ENCODE measurements at regions not wholly inside any gene's neighbourhood (a gene's known extent, or its start where the extent isn't known, plus 50 kb on each side); places are given as distances from the start of the nearest gene placed in this dataset.

- Mint-ChIP-seq H3K4me3 (ENCODE audit: unreplicated experiment) (no peak overlapping the region), H3K4me1 (ENCODE audit: low read depth, unreplicated experiment) (peaks cover 3% of the 10 kb centered on the region), H3K27me3 (ENCODE audit: low read depth, unreplicated experiment) (peaks cover 31% of the 10 kb centered on the region), H3K27ac (ENCODE audit: unreplicated experiment) (no peak overlapping the region), H3K36me3 (ENCODE audit: low read depth, unreplicated experiment) (no peaks in the 10 kb centered on the region), H3K9me3 (ENCODE audit: unreplicated experiment) (peaks cover 2% of the 10 kb centered on the region)
- Histone ChIP-seq H4K20me1 (ENCODE audit: insufficient read depth, low read length) (no peaks in the 10 kb centered on the region), H3K9me3 (ENCODE audit: insufficient read depth, low read depth, low read length) (no peaks in the 10 kb centered on the region), H3K79me2 (ENCODE audit: insufficient read depth, low read length) (no peaks in the 10 kb centered on the region), H3K27ac (ENCODE audit: low read depth, low read length) (no peak overlapping the region), H3K4me1 (ENCODE audit: insufficient read depth, low read length) (no peaks in the 10 kb centered on the region), H3K4me2 (ENCODE audit: low read length) (no peak overlapping the region), H3K9ac (ENCODE audit: low read length) (no peak overlapping the region), H2AFZ (ENCODE audit: low read depth, low read length) (no peak overlapping the region), H3K4me3 (ENCODE audit: insufficient read depth, low read depth, low read length) (no peak overlapping the region), H3K27me3 (ENCODE audit: insufficient read depth, low read length) (no peaks in the 10 kb centered on the region), H3K36me3 (ENCODE audit: insufficient read depth, low read length) (no peaks in the 10 kb centered on the region)
- no peak for FAIRE-seq
- TF ChIP-seq, protein P1, sequence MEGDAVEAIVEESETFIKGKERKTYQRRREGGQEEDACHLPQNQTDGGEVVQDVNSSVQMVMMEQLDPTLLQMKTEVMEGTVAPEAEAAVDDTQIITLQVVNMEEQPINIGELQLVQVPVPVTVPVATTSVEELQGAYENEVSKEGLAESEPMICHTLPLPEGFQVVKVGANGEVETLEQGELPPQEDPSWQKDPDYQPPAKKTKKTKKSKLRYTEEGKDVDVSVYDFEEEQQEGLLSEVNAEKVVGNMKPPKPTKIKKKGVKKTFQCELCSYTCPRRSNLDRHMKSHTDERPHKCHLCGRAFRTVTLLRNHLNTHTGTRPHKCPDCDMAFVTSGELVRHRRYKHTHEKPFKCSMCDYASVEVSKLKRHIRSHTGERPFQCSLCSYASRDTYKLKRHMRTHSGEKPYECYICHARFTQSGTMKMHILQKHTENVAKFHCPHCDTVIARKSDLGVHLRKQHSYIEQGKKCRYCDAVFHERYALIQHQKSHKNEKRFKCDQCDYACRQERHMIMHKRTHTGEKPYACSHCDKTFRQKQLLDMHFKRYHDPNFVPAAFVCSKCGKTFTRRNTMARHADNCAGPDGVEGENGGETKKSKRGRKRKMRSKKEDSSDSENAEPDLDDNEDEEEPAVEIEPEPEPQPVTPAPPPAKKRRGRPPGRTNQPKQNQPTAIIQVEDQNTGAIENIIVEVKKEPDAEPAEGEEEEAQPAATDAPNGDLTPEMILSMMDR (IDR thresholded peaks at IDR 0.05; ENCODE audit: insufficient read depth, low read depth, low read length), result no peak
- no peak for TF ChIP-seq EZH2 (IDR thresholded peaks at IDR 0.05; ENCODE audit: insufficient read depth, low read length)
- no peak for DNase-seq (ENCODE audit: low read depth)
Measured at GRCh38 chr13:106794117-106794516, 226.2 kb upstream of the ARGLU1 start.

- no peak overlapping the region for H2AFZ ChIP-seq (ENCODE audit: low read depth, low read length)
- no peaks in the 10 kb centered on the region for H3K36me3 Mint-ChIP-seq (ENCODE audit: low read depth, unreplicated experiment)
- no peak overlapping the region for H3K4me3 ChIP-seq (ENCODE audit: insufficient read depth, low read depth, low read length)
- H3K36me3 ChIP-seq (ENCODE audit: insufficient read depth, low read length), result no peaks in the 10 kb centered on the region
- no peaks in the 10 kb centered on the region for H3K27me3 ChIP-seq (ENCODE audit: insufficient read depth, low read length)
- no peak for FAIRE-seq
- no peak overlapping the region for H3K27ac ChIP-seq (ENCODE audit: low read depth, low read length)
- no peak for TF ChIP-seq EZH2 (IDR thresholded peaks at IDR 0.05; ENCODE audit: insufficient read depth, low read length)
- TF ChIP-seq, protein P1 (IDR thresholded peaks at IDR 0.05; ENCODE audit: insufficient read depth, low read depth, low read length), result no peak
- H3K4me1 ChIP-seq (ENCODE audit: insufficient read depth, low read length), result no peaks in the 10 kb centered on the region
- no peak overlapping the region for H3K27ac Mint-ChIP-seq (ENCODE audit: unreplicated experiment)
- no peaks in the 10 kb centered on the region for H3K27me3 Mint-ChIP-seq (ENCODE audit: low read depth, unreplicated experiment)
- H3K9ac ChIP-seq (ENCODE audit: low read length), result no peak overlapping the region
- H4K20me1 ChIP-seq (ENCODE audit: insufficient read depth, low read length), result no peaks in the 10 kb centered on the region
- H3K4me3 Mint-ChIP-seq (ENCODE audit: unreplicated experiment), result no peak overlapping the region
- no peaks in the 10 kb centered on the region for H3K4me1 Mint-ChIP-seq (ENCODE audit: low read depth, unreplicated experiment)
- H3K4me2 ChIP-seq (ENCODE audit: low read length), result no peak overlapping the region
- DNase-seq (ENCODE audit: low read depth), result no peak
- no peaks in the 10 kb centered on the region for H3K79me2 ChIP-seq (ENCODE audit: insufficient read depth, low read length)
- H3K9me3 ChIP-seq (ENCODE audit: insufficient read depth, low read depth, low read length), result no peaks in the 10 kb centered on the region
- H3K9me3 Mint-ChIP-seq (ENCODE audit: unreplicated experiment), result no peaks in the 10 kb centered on the region
Measured at GRCh38 chr13:106789911-106790310, 222.0 kb upstream of the ARGLU1 start.

DNA sequence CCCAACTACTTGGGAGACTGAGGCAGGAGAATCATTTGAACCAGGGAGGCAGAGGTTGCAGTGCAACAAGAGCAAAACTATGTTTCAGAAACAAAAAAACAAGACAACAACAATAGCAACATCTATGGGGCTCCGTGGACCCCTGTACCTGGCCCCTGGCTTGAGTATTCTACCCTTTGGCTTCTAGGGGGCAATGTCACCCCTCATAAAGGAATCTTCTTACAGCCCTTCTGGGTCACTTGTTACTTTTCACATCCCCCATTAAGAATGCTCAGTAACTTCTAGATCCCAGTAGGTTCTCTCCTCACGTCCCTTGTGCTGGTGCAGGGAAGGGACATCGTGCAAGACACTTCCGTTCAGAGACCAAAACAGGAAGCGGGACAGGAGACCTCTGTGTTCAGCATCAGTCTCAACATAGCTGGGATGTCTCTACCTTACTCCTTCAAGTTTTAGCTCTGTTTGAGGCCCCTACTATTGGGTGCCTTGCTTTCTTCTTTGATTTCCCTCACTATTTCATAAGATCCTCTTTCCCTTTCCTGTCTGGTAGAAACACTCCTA is 218.1 kb upstream of the ARGLU1 start:
- no peak overlapping the region for H3K4me2 ChIP-seq (ENCODE audit: low read length)
- FAIRE-seq, result no peak
- Mint-ChIP-seq H3K4me3 (ENCODE audit: unreplicated experiment) (no peak overlapping the region), H3K27ac (ENCODE audit: unreplicated experiment) (no peak overlapping the region), H3K9me3 (ENCODE audit: unreplicated experiment) (no peaks in the 10 kb centered on the region), H3K36me3 (ENCODE audit: low read depth, unreplicated experiment) (no peaks in the 10 kb centered on the region), H3K27me3 (ENCODE audit: low read depth, unreplicated experiment) (no peaks in the 10 kb centered on the region), H3K4me1 (ENCODE audit: low read depth, unreplicated experiment) (no peaks in the 10 kb centered on the region)
- H3K4me1 ChIP-seq (ENCODE audit: insufficient read depth, low read length), result no peaks in the 10 kb centered on the region
- DNase-seq (ENCODE audit: low read depth), result no peak
- H4K20me1 ChIP-seq (ENCODE audit: insufficient read depth, low read length), result no peaks in the 10 kb centered on the region
- no peaks in the 10 kb centered on the region for H3K27me3 ChIP-seq (ENCODE audit: insufficient read depth, low read length)
- no peaks in the 10 kb centered on the region for H3K9me3 ChIP-seq (ENCODE audit: insufficient read depth, low read depth, low read length)
- no peak overlapping the region for H3K9ac ChIP-seq (ENCODE audit: low read length)
- no peak overlapping the region for H2AFZ ChIP-seq (ENCODE audit: low read depth, low read length)
- H3K79me2 ChIP-seq (ENCODE audit: insufficient read depth, low read length), result no peaks in the 10 kb centered on the region
- no peaks in the 10 kb centered on the region for H3K36me3 ChIP-seq (ENCODE audit: insufficient read depth, low read length)
- H3K27ac ChIP-seq (ENCODE audit: low read depth, low read length), result no peak overlapping the region
- TF ChIP-seq EZH2 (IDR thresholded peaks at IDR 0.05; ENCODE audit: insufficient read depth, low read length), result no peak
- TF ChIP-seq, protein P1 (IDR thresholded peaks at IDR 0.05; ENCODE audit: insufficient read depth, low read depth, low read length), result no peak
- H3K4me3 ChIP-seq (ENCODE audit: insufficient read depth, low read depth, low read length), result no peak overlapping the region

Measured in astrocyte (in vitro differentiated cells and primary cell).